Heart left ventricle (tissue), 16 donors: ENCODE measurements at regions not wholly inside any gene's neighbourhood (a gene's known extent, or its start where the extent isn't known, plus 50 kb on each side); places are given as distances from the start of the nearest gene placed in this dataset.

Experiments
- ATAC-seq, 4 donors: fragments of 200-7000 bp; cut with Tn5 transposase; one replicate each; pipeline ENCODE4 v1.9.1; 2020 to 2022; ENCODE audit warnings: moderate library complexity in 4 of 4, mild to moderate bottlenecking in 3 of 4, moderate number of reproducible peaks in 1 of 4
- DNase-seq, 5 donors: peaks; one replicate each; pipeline ENCODE4 v3.0.0-alpha.2; 2020
- H3K27ac ChIP-seq, 12 donors: fragments of 200-600 bp; sonication (generic) in 4 of 12; one replicate each; pipeline versions ENCODE4 v1.5.0 to v1.8.0; 2016 to 2022; ENCODE audit warnings: mild to moderate bottlenecking in 2 of 12
- H3K27me3 ChIP-seq, 9 donors: fragments of 200-600 bp; sonication (generic) in 2 of 9; one replicate each; pipeline versions ENCODE4 v1.5.1 to v1.8.0; 2016 to 2022; ENCODE audit warnings: mild to moderate bottlenecking in 3 of 9
- H3K36me3 ChIP-seq, 9 donors: fragments of 200-600 bp; sonication (generic) in 2 of 9; one replicate each; pipeline versions ENCODE4 v1.5.0 to v1.8.0; 2018 to 2022; ENCODE audit warnings: mild to moderate bottlenecking in 2 of 9
- H3K4me1 ChIP-seq, 12 donors: fragments of 200-600 bp; sonication (generic) in 4 of 12; one replicate each; pipeline versions ENCODE4 v1.5.0 to v1.8.0; 2016 to 2022; ENCODE audit warnings: mild to moderate bottlenecking in 3 of 12
- H3K4me3 ChIP-seq, 12 donors: fragments of 200-600 bp; sonication (generic) in 4 of 12; one replicate each; pipeline versions ENCODE4 v1.5.0 to v1.8.0; 2017 to 2022; ENCODE audit warnings: mild to moderate bottlenecking in 9 of 12, moderate library complexity in 4 of 12
- H3K9me3 ChIP-seq, 12 donors: fragments of 200-600 bp; sonication (generic) in 4 of 12; one replicate each; pipeline versions ENCODE4 v1.5.0 to v1.8.0; 2016 to 2022; ENCODE audit warnings: mild to moderate bottlenecking in 1 of 12
- POLR2A ChIP-seq, 2 donors: fragments of 450-650 bp; IDR thresholded peaks; one replicate each; pipeline ENCODE4 v1.6.1; 2017; ENCODE audit warnings: antibody characterized with exemption in 2 of 2, mild to moderate bottlenecking in 2 of 2, moderate library complexity in 2 of 2
- WGBS, 4 donors: extraction: QIAGEN DNeasy Blood & Tissue Kit in 2 of 4; methylation state at CpG; one replicate each; pipeline versions ENCODE4 v1.1.5 to v1.1.7; 2013 to 2018; 5-methylcytosine and 5-hydroxymethylcytosine counted together
- intact Hi-C, 10 donors: fragments of 100-400 bp; cut with DNase I; formaldehyde crosslinking; loops; one replicate each; pipeline versions ENCODE4 v1.11.1 to v1.14.2; 2022
- TF ChIP-seq, protein P1 (sequence below), 12 donors: fragments of 200-600 bp; sonication (generic) in 4 of 12; IDR thresholded peaks; one replicate each; pipeline versions ENCODE4 v1.5.0 to v1.8.0; 2018 to 2022; ENCODE audit warnings: antibody characterized with exemption in 12 of 12, mild to moderate bottlenecking in 5 of 12
- donor health status: ischemic (EF 13 %, LVEDD 7.1; RV severe dilation, severe dysfunction).
- donor health status: healthy with polysubstance abuse.
- donor health status: DM: no; HTN: yes; CAD: no.
- donor health status: DM: no; HTN: no; CAD: no.
- donor health status: ischemic (EF 25% LVEDD 6.9; RV normal size, moderate dysfunction).
- donor health status: ischemic (EF 25% LVEDD 5.7; RV mildly dilated, moderate dysfunction).
- donor health status: healthy.
- donor health status: DM: yes; HTN: yes; CAD: no.
- donor health status: ischemic (EF 35%, LVEDD 5.7; RV mildly dilated, moderate dysfunction).
- donor health status: nonischemic (EF 11% LVEDD 7.7; RV severe dilation, severe dysfunction).
- donor health status: DM: yes; HTN: yes; CAD: no.
- donor health status: PGD.
- donor health status: ischemic (EF 29% LVEDD 5.4; RV normal size, mild dysfunction).
- donor health status: nonischemic (EF 23%, LVEDD 6.1; RV moderate dilation, normal function).

DNA sequence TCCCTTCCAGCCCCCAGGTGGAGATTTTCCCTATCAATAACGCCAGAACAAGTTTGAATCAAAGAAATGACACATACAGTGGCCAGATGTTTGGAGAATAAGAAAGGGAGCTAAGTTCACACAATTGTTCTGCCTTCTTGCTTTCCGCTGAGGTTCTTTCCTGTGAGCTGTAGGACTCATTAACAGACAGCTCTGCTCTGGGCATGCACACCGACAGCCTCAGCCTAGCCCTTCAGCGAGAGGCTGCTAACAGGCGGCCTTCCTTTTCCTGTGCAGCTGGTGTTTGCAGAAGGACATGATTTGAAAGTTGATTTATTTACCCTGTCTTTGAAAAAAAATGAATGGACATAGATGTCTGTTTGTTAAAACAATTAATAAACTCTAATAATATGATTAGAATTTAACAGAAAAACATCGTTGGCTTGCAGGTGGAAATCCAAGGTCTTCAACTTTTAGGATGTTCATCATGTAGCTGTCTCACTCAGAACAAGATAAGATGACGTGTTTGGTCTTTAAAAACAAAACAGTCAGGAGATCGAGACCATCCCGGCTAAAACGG is 183.3 kb downstream of the KDR start:
- 50 to 58% (median 51%) methylated on average over 10 of the region's 10 CpGs for WGBS, 4 donors
- ATAC-seq = peak; percentile 59 to 93 (median 64)
- H3K27ac ChIP-seq = peak overlapping the region in 8 of 12 donors; percentile 1 to 66 (median 36)

GRCh38 chr4:54940996-54941865 is 184.2 kb downstream of the KDR start:
- Histone ChIP-seq H3K36me3 (no peaks in the 10 kb centered on the region), H3K27ac (peak overlapping the region in 8 of 12 donors; percentile 1 to 66 (median 36)), H3K4me3 (no peak overlapping the region), H3K9me3 (no peaks in the 10 kb centered on the region), H3K27me3 (no peaks in the 10 kb centered on the region), H3K4me1 (peaks cover 0 to 16% (median 4%) of the 10 kb centered on the region in 12 donors)
- intact Hi-C loops = loop anchor here in 5 of 10 donors (10.0 kb wide), 4 partner anchors 156 to 286 kb away; partner anchors contain the start of gene KIT (in 2 of the 5)
- WGBS, 4 donors = 53 to 61% (median 56%) methylated on average over 7 of the region's 7 CpGs
- TF ChIP-seq, protein P1, sequence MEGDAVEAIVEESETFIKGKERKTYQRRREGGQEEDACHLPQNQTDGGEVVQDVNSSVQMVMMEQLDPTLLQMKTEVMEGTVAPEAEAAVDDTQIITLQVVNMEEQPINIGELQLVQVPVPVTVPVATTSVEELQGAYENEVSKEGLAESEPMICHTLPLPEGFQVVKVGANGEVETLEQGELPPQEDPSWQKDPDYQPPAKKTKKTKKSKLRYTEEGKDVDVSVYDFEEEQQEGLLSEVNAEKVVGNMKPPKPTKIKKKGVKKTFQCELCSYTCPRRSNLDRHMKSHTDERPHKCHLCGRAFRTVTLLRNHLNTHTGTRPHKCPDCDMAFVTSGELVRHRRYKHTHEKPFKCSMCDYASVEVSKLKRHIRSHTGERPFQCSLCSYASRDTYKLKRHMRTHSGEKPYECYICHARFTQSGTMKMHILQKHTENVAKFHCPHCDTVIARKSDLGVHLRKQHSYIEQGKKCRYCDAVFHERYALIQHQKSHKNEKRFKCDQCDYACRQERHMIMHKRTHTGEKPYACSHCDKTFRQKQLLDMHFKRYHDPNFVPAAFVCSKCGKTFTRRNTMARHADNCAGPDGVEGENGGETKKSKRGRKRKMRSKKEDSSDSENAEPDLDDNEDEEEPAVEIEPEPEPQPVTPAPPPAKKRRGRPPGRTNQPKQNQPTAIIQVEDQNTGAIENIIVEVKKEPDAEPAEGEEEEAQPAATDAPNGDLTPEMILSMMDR (IDR thresholded peaks at IDR 0.05) = no peak
- TF ChIP-seq POLR2A (IDR thresholded peaks at IDR 0.05) = no peak
- ATAC-seq = peak in 1 of 4 donors; percentile 29
- DNase-seq = no peak

More for the DNA sequence above, 183.3 kb downstream of the KDR start:
- Histone ChIP-seq H3K9me3 (no peaks in the 10 kb centered on the region), H3K27me3 (no peaks in the 10 kb centered on the region), H3K4me1 (peaks cover 0 to 16% (median 4%) of the 10 kb centered on the region in 12 donors), H3K4me3 (peak overlapping the region in 2 of 12 donors; percentile 17 to 18), H3K36me3 (no peaks in the 10 kb centered on the region)
- TF ChIP-seq, protein P1 (IDR thresholded peaks at IDR 0.05) = no peak
- no peak for TF ChIP-seq POLR2A (IDR thresholded peaks at IDR 0.05)
- peak in 3 of 5 donors; percentile 39 to 51 (median 41) for DNase-seq
- intact Hi-C loops = loop anchor here in 5 of 10 donors (10.0 kb wide), 4 partner anchors 157 to 287 kb away; partner anchors contain the start of gene KIT (in 2 of the 5)

- H3K4me1 ChIP-seq = peaks cover 0 to 14% (median 2%) of the 10 kb centered on the region in 12 donors
- H3K27me3 ChIP-seq = no peaks in the 10 kb centered on the region
- no peak overlapping the region for H3K4me3 ChIP-seq
- DNase-seq (no peak), ATAC-seq (no peak)
- no peaks in the 10 kb centered on the region for H3K9me3 ChIP-seq
- TF ChIP-seq, protein P1 (IDR thresholded peaks at IDR 0.05) = no peak
- TF ChIP-seq POLR2A (IDR thresholded peaks at IDR 0.05) = no peak
- H3K36me3 ChIP-seq = no peaks in the 10 kb centered on the region
- intact Hi-C loops = loop anchor here in 4 of 10 donors (10.0 kb wide), 2 partner anchors 93 to 153 kb away; no protein-coding TSS in a partner anchor
- WGBS, 4 donors = 23 to 30% (median 27%) methylated on average over 2 of the region's 2 CpGs
- no peak overlapping the region for H3K27ac ChIP-seq
Measured at GRCh38 chr4:54937501-54937900, 187.9 kb downstream of the KDR start.

DNA sequence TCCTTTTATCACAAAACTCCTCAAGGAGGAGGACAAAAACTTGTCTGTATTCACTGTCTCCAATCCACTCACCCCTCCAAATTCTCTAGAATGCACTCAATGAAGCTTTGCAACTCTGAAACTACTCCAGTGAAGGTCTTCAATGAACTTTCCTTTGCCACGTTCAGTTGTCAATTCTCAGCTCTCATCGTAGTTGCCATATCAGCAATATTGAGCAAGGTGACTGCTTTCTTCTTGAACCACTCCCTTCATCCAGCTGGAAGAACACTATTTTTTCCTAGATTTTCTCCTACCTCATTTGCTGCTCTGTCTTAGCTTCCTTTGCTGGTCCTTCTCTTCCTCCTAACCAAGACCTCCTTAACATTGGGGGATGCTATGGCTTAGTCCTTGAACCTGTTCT is 191.8 kb downstream of the KDR start:
- 92 to 96% (median 94%) methylated on average over 2 of the region's 2 CpGs for whole genome bisulfite sequencing, 4 donors
- Histone ChIP-seq H3K4me3 (no peak overlapping the region), H3K27ac (no peak overlapping the region), H3K36me3 (no peaks in the 10 kb centered on the region), H3K4me1 (peaks cover 7 to 24% (median 13%) of the 10 kb centered on the region in 12 donors), H3K27me3 (no peaks in the 10 kb centered on the region), H3K9me3 (no peaks in the 10 kb centered on the region)
- intact Hi-C loops = loop anchor here in 4 of 10 donors (10.0 kb wide), 2 partner anchors 89 to 149 kb away; no protein-coding TSS in a partner anchor
- DNase-seq (no peak), ATAC-seq (no peak)
- TF ChIP-seq, protein P1 (IDR thresholded peaks at IDR 0.05) = no peak
- no peak for TF ChIP-seq POLR2A (IDR thresholded peaks at IDR 0.05)
